Renal pelvis (tissue), 1 donor: ENCODE measurements at regions not wholly inside any gene's neighbourhood (a gene's known extent, or its start where the extent isn't known, plus 50 kb on each side); places are given as distances from the start of the nearest gene placed in this dataset.
"Not testable (repeated sequence)": the region's sequence is repeated elsewhere in the genome, so short reads cannot be mapped to it uniquely, and the experiment has no call there.

ENCODE experiments used
- DNase-seq: peaks from one replicate; pipeline ENCODE4 v3.0.0-alpha.2; 2013

DNA sequence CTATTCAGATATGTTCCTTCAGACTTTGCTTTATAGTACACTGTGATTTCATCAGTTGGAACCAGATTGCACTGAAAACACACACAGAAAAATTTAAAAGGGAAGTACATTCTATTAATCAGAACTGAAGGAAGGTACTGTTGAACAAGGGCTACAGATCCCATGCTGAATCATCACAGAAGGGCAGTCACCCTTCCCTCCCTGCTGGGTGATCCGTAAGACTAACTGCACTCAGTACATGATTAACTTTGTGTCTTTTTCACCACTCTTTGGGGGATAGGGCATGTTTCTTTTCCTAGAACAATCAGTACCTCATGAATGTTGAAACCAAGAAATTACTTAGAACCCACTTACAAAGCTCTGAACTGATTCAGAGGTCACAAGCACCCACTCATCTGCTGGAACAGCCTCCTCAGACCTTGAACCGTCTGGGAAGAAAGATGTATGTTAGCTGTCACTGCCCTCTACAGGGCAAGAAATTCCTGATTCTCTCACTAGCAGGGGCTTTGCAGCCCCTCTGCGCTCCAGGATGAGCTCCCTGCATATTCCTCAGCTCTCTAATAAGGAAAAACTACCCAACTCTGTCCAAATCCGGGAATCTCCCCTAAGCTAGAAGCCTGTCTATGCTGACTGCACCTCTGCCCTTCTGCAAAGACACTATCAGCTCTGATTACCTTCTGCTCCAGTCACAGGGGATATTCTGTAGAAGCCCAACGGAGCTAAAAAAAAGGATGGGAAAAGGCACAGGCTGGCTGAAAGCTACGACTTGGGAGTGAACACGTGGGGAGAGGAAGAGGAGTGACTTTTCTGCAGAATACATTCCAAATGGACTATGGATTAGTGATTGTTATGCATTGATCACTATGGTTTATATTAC is 51.0 kb downstream of the IARS1 start:
- peak; percentile 22 for DNase-seq

DNA sequence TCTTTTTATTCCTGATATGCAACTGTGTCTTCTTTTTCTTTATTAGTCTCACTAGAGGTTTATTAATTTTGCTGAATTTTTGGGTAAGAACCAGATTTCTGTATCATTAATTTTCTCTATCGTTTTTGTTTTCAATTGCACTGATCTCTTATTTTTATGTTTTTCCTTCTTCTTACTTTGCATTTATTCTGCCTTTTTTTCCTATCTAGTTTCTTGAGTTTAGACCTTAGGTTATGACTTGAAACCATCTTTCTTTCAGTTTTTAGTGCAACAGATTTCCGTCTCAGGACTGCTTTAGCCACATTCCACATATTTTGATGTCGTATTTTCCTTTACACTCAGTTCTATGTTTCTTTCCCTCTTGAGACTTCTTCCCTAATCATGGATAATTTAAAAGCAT is 56.6 kb downstream of the IARS1 start:
- no peak for DNase-seq

DNA sequence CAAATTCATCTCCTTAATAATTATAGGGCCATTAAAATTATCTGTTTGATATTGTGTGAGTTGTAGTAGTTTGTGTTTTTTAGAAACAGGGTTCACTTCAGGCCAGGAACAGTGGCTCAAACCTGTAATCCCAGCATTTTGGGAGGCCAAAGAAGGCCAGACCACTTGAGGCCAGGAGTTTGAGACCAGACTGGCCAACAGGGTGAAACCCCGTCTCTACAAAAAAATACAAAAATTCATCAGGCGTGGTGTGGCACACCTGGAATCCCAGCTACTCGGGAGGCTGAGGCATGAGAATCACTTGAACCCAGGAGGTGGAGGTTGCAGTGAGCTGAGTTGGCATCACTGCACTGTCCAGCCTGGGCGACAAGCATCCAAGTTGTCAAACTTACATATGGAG is 57.0 kb downstream of the IARS1 start:
- no peak for DNase-seq

DNA sequence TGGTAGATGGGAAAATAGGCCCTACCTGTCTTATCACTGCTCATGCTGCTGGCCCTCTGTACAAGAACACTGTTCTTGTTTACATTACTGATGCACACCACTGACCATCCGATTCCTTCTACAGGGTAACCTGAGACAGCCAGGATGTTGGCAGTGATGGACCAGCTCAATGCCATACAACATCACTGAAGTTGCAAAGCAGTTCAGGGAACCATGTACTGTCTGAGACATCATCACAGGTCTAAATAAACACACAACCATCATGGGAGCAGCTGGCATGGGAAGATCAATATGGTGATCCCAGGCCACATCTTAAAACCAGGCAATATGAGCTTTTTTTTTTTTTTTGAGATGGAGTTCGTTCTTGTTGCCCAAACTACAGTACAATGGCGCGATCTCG is 59.0 kb downstream of the IARS1 start:
- DNase-seq: peak; percentile 19

DNA sequence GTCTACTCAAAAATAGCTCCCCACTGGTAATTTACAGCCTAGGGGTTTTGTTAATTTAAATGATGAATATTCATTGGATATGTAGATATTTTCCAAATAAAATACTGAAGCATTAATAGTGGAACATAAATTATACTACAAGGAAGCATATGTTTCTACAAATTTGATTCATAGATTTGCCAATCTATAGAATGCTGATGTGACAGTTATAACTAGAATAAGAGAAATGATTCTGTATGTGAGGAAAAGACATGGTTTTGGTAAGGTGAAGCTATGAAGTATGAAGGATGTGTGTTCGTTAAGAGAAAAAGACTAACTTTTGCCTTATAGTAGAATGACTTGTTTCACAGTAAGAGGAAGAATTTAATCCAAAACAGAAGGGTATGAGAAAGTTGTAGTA is 61.3 kb downstream of the IARS1 start:
- no peak for DNase-seq

DNA sequence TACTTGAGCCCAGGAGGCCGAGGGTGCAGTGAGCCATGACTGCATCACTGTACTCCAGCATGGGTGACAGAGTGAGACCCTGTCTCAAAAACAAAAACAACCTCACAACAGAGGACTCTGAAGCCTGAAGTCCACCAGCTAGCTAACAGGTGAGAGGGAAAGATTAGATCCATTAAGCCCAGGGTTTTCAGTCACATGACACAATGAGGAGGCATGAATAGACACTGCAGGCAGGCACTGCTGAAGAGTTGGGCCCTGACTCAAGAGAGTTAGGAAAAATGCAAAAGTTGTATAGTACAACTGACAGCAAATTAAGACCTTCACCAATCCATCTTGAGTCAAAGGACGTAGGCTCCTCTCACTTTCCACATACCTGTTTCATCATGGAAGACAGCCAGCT is 64.9 kb downstream of the IARS1 start:
- no peak for DNase-seq

DNA sequence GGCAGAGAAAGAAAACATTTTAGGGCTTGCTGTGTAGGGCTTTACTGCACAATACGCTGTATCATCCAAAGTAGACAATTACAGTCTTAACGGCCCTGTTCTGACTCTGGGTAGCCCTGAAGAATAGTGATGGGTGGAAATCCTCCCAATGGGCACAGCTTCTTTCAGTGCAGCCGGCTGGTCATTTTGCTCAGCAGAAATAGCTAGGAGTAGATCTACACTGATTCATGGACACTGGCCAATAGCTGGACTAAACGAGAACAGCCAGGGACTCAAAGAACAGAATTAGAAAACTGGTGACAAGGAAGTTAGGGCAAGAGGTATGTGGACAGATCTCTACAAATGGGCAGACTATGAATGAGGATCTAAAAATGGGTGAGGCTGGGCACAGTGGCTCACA is 69.3 kb downstream of the IARS1 start:
- no peak for DNase-seq

DNA sequence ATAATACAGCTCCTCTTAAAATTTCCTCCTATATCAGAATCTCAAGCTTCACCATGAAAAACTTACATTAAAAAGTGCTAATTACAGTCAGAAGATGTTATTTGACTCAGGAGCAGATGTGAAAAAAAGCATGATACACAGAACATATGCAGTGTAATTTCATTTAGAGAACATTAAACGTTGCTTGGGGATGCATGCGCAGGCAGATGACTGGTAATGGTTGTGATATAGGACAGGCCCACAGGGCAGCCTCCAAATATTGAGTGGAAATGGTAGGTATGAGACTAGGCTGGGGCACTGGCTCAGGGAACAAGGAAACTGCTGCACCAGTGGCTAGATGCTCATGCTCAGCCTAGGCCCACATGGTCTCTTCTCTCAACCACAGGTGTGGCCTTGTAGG is 69.7 kb downstream of the IARS1 start:
- DNase-seq: no peak

DNA sequence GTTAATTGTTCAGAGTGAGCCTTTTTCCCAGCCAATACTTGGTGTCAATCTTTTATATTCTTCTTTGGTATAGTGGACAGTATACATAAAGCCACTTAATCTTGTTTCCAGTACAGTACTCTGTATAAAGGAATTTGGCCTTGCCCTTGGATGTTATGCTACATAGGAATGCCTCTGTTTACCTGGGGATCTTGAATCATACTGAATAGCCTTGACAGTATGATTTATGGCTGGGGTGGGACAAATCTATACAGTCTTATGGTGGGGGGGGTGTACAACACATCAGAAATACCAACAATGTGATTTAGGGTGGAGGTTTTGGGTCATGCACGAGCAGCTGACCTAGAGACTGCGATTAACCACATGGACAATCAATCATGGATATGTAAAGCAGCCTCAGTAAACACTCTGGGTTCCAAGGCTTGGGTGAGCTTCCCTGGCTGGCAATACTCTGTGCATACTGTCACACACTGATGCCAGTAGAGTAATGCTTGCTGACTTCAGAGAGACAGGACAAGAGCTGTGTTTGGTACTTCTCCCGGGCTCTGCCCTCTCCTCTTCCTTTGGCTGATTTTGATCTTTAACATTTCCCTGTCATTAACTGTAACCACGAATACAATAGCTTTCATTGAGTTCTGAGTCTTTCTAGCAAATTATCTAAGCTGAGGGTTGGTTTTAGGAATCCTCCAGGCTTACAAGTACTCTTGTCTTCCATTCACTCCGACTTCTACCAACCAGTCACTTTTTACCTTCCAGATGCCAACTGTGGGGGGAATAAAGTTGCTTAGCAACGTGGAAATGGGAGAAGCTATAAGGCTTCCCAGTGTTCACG is 84.6 kb downstream of the IARS1 start:
- DNase-seq: no peak

DNA sequence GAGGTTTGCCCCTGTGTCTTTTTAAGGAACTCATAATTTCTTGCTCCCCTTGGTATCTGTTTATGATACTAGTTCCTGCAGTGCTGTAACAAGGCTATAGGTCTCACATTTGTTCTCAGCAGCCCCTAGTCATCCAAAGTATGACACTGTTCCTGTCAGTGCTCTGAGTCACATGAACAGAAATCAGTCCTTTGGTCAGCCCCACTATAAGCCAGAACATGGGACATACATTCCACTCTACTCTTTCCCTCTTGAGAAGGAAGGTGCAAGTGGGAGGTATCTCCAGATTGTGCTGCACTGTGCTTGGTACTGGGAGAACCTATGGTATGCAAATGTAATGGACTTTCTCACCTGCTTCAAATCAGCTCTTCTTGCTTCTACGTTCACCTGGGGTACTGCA is 87.0 kb downstream of the IARS1 start:
- DNase-seq: no peak

DNA sequence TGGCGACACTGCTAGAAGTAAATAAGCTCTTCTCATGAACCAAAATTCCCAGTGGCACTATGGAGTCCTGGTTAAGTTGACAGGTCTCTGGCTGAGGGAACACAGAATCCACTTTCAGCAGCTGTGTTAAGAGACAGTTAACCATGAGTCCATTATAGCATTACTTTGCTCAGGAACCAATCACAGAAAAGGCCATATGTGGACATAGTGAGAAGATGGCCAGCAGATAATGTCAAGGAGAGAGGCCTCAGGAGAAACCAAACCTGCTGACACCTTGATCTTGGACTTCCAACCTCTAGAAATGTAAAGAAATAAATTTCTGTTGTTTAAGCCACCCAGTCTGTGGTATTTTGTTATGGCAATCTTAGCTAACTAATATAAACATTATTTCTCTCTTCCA is 88.7 kb upstream of the SPTLC1 start:
- not testable (repeated sequence) for DNase-seq

DNA sequence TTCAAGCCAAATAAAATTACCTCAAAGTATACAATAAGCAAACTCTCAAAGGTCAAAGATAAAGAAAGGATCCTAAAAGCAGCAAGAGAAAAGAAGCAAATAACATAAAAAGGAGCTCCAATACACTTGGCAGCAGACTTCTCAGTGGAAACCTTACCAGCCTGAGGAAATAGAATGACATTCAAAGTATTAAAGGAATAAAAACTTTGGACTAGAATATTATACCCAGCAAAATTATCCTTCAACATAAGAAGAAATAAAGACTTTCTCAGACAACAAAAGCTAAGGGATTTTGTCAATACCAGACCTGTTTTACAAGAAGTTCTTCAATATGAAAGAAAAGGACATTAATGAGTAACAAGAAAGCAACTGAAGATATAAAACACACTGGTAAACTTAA is 83.0 kb upstream of the SPTLC1 start:
- DNase-seq: not testable (repeated sequence)

DNA sequence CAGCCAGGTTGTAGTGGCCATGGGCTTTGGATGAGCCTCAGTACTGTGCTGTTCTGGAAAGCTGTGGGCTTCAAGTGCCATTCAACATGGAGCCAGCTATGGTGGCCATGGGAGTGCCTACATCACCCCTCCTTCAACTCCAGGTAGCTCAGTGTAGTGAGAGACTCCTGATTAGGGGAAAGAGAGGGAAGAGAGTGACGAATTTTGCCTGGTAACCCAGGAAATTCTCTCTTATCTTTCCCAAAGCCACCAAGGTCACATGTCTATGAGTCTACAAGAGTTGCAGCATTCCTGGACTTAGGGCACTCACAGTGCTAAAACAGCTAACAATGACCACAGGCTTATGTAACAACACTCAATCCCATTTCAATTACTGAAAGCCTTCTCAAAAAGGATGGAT is 81.7 kb upstream of the SPTLC1 start:
- DNase-seq: no peak

DNA sequence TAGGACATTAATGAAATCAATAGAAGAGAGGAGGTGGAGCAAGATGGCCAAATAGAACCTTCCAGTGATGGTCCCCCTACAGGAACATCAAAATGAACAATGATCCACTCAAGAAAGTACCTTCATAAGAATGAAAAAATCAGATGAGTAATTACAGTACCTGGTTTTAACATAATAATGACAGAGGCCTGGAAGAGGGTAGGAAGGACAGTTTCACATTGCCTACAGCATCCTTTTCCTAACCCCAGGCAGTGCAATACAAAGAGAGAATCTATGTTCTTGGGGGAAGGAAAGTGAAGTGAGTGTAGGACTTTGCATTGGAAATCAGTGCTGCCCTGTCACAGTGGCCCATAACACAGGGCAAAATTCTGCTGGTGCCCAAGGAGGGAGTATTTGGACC is 81.2 kb upstream of the SPTLC1 start:
- no peak for DNase-seq

DNA sequence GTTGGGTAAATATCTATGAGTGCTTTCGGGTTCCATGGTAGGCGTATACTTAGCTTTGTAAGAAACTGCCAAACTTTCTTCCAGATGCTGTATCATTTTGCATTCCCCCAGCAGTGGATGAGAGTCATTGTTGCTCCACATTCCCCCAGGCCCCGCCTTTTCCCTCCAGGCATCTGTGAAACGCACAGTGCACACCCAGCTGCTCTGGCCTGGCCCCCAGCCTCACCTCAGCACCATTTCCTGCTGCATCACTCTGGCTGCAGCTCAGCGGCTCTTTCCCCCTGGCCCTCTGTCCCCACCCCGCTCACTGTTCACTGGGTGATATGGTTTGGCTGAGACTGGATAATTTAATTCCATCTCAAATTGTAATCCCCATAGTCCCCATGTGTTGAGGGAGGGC is 76.6 kb upstream of the SPTLC1 start:
- DNase-seq: no peak

DNA sequence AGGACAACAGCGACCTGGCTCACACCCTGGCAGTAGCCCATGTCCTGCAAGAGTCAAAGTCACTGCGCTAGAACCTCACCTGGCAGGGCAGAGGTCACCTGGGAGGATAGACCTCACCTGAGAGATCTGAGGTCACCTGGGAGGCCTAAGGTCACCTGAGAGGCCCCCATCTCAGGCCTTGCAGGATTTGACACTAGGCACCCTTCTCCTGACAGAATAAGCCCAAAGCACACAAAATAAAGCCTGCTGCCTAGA is 75.2 kb upstream of the SPTLC1 start:
- DNase-seq: no peak

DNA sequence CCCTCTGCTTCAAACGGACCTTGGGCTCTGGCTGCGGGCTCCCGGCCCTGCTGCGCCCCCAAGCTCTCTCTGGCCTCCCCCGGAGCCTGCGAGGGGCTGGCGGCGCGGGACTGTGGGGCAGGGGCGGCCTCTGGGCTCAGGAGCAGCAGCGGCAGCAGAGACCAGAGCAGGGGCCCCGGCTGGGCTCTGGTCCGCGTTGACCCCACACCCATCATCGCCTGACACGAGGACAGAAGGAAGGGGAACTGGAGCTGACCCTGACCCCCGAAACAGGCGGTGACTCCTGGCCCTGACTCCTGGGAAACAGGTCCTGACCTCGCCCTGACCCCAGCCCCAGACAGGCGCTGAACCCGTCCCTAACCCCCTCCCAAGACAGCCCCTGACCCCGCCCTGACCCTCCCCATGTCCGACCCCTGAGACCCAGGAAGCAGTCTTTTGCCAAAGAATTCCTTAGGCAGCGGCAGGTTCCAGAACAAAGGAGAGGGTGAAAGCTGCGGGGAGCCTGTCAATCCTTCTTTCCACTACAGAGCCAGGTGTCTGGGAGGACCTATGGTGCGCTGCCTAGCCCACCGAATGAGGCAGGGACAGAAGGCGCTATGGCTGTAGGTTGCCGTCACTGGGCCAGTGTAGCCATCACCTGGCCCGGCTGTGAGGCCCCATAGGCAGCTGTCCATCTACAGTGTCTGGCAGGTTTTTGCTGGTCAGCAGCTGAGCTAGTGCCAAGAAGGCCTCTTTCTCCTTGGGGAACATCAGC is 74.7 kb upstream of the SPTLC1 start:
- no peak for DNase-seq

DNA sequence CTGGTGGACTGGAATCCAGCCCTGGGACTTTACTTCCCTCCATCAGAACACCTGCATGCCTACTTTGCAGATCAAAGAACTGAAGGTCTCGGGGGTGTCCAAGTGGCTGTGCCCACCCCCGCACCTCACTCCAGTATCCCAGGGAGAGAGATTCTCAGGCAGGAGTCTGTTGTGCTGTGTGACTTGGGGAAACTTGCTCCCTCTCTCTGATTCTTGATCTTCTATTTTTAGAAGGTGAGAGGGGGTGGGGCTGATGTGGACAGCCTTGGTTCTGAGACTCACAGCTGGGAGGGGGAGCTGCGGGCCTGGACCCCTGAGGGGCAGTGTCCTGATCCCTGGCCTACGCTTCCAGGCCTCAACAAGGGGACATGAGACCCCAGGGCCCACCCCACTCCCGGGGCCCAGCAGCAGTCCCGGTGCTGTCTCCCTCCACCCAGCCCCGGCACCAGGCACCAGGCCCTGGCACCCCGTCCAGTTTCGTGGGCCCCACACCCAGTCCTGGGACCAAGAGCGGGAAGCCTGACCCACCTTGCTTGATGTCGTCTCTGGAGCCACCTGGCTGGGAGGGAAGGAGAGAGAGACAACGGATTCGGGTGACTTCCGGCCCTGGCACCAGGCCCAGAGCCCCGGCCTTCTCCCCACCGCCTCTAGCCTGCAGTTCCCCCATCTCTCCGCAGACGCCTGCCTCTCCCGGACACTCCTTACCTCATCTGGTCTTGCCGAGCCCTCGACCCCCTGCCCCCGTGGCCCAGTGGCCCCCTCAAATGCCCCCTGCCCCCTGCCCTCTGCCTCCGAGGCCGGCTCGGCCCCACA is 74.0 kb upstream of the SPTLC1 start:
- no peak for DNase-seq

DNA sequence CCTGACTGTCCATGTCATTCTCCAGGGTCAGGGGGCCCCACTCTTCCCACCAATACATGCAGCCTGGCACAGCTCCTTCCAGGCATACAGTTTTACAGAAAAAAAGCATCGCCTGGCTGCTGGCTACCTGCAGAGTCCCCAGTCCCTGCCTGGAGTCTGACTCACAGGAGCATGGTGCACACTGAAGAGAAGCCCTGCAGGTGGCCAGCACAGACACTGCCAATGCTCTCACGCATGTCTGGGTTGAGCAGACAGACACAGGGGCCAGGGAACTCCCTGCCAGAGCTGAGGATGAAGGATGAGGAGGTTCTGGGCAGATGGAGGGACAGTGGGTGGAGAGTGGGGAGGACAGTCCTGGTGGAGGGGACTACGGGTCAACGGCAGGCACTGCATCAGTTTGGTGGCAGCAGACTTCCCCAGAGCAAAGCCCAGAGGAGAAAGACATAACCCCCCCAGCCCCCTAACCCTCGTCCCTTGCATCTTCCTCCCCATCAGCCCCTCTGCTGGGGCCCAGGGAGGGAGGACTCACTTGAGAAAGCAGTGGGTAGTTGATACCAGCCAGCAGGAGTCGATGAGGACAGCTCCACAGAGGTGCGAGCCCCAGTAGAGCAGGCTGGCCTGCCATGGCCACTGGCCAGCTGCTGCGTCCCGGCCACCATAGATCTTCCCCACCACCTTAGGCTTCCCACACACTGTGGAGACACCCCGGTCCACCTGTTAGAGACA is 72.9 kb upstream of the SPTLC1 start:
- DNase-seq: no peak

DNA sequence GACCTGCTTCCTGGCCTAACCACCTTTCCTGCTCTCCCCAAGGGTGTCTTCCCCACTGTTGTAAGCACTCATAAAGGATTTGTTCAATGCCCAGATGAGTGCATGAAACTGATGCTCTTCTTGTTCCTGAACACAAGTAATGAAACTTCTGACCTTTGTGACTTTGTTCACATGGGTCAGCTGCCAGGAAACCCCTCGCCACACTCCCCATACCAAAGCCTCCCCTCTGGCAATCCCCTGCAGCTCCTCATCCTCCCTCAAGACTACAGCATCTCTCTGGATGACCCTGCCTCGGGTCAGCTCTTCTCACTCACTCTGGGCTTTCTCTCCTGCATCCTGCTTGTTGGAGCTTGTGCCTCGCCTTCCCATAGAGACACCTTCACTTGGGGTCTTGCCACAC is 72.2 kb upstream of the SPTLC1 start:
- DNase-seq: no peak

DNA sequence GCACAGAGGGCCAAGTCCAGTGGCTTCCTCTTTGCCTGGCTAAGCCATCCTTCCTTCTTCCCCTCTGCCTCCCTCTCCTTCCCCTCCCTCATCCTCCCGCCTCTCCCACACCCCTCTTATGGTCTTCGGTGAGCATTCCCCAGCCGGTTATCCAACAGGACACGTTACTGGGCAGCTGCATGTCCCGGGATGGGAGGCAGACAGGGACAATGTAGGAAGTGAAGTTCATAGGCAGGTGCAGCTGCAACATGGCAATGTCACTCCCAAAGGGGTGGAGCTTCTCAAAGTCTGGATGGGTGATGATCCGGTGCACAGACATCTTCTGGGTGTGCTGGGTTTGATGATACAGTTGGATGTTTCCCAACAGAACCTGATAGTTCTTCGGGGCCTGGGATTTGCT is 71.4 kb upstream of the SPTLC1 start:
- no peak for DNase-seq
